ENCODE measurements at regions not wholly inside any gene's neighbourhood (a gene's known extent, or its start where the extent isn't known, plus 50 kb on each side); places are given as distances from the start of the nearest gene placed in this dataset.
"Not testable (repeated sequence)": the region's sequence is repeated elsewhere in the genome, so short reads cannot be mapped to it uniquely, and the experiment has no call there.

GRCh38 chr17:77290759-77291558 is 150.2 kb downstream of the SEC14L1 start:
- DNase-seq (ENCODE audit: low read depth): not testable (repeated sequence)

- no peak for DNase-seq (ENCODE audit: low read depth)
Measured at GRCh38 chr17:77291591-77292386, 151.0 kb downstream of the SEC14L1 start.

GRCh38 chr17:77294761-77295160 is 154.0 kb downstream of the SEC14L1 start:
- no peak for DNase-seq (ENCODE audit: low read depth)

DNA sequence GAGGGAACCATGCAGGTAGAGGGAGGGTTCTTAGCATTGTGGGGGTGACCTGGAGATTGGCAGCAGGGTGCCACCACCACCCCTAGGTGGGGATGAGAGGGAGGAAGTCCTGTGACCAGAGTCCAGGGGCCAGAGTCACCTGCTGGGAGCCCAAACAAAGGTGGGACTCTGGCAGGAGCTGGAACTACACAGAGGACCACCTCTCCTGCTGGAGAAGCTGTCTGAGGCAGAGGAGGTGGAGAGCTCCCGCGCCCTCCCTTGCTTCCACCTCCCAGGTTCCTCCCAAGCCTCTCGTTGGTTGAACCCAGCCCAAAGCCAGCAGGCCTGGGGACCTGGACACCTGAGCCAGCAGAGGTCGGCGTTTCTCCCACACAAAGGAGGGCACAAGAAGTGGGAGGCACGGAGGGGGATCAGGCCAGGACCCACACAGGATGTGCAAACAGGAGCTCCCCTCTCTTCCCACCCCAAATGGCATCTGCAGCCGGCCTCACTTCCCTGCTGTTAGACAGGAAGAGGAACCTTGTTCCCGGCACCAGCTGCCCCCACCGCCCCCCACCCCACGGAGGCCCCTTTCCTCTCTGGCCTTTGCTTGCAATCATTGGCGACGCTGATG is 154.6 kb downstream of the SEC14L1 start:
- no peak for DNase-seq (ENCODE audit: low read depth)

DNA sequence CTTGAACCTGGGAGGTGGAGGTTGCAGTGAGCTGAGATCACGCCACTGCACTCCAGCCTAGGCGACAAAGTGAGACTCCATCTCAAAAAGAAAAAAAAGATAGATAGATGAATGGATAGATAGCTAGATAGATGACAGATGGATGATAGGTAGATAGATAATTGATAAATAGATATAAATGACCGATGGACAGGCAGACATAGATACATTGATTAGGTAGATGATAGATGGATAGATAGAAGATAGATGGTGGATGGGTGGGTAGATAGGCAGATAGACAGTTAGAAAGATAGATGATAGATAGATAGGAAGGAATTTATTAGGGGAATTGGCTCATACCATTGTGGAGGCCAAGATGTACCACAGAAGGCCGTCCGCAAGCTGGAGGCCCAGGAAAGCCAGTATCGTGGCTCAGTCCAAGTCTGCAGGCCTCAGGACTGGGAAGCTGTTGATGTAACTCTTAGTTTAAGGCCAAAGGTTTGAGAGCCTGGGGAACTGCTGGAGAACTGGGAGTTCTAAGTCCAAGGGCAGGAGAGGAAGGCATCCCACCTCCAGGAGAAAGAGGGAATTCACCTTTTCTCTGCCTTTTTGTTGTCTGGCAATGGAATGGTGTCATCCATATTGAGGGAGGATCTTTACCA is 156.1 kb downstream of the SEC14L1 start:
- DNase-seq (ENCODE audit: low read depth): no peak

DNA sequence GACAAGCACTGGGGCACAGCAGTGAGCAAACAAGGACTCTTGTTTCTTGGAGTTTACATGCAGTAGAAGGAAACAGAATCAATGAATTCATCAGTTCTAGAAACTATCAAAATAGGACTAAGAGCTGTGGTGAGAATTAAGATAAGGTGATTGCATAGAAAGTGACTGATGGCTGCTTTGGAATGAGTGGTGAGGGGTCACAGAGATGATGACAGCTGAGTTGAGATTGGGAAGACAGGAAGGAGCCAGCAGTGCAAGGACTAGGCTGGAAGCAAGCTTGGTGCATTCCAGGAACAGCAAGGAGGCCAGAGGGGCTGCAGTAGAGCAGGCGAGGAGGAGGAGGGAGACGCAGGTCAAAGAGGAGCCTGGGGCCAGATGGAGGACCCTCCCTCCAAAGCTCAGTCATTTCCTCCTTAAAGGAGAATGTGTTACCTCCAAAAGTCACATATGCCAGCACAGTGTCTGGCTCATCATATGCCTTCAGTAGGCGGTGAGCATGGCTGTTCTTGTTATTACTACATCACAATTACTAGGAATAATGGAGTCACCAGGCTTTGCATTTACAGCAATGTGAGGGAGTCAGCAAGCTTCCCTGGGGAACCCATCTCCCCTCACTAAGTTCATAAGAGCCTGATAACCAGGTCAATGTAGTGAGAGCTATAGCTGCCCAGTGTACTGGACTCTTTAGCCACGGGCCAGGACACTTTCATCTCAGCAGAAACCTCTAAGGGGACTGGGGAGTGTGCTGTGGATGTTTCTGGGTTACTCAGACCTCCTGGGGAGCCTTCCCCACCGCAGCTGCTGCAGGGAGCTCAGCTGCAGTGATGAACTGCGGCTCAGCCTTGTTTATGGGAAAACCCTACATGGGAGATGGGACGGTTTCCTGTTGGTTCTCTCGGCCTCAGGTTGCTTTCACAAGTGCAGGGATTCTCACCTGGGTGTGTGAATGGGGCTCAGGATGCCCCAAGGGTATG is 157.2 kb downstream of the SEC14L1 start:
- DNase-seq (ENCODE audit: low read depth): no peak

- no peak for DNase-seq (ENCODE audit: low read depth)
Measured at GRCh38 chr17:77298811-77299210, 158.0 kb downstream of the SEC14L1 start.

- no peak for DNase-seq (ENCODE audit: low read depth)
Measured at GRCh38 chr17:77299256-77300015, 158.7 kb downstream of the SEC14L1 start.

DNA sequence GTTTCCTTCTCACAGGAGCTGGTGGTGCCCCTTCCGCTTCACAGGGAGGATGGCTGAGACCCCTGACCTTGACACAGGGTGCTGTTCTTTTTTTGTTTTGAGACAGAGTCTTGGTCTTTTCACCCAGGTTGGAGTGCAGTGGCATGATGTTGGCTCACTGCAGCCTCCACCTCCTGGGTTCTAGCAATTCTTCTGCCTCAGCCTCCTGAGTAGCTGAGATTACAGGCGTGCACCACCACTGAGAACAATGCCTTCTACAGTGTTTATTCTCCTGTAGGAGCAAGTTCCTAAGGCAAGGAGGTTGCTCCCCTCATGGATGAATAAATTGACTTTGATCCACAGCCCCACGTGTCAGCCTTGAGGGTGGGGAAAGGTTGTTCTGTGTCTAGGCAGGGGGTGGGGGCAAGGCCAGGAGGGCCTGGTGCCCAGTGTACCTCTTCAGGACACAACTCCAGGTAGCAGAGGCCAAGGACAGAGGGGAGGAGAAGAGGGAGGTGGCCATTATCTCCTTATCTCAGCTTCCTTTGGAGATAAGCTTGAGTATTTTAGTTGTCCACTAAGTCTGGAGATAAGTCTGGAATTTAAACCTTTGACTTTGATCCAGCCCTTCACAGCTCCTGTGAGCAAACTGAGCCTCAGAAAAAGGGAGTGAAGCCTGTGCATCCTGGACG is 159.4 kb downstream of the SEC14L1 start:
- DNase-seq (ENCODE audit: low read depth): no peak

GRCh38 chr17:77301694-77302266 is 161.0 kb downstream of the SEC14L1 start:
- DNase-seq (ENCODE audit: low read depth): no peak

GRCh38 chr17:77302682-77303081 is 161.9 kb downstream of the SEC14L1 start:
- DNase-seq (ENCODE audit: low read depth): no peak

DNA sequence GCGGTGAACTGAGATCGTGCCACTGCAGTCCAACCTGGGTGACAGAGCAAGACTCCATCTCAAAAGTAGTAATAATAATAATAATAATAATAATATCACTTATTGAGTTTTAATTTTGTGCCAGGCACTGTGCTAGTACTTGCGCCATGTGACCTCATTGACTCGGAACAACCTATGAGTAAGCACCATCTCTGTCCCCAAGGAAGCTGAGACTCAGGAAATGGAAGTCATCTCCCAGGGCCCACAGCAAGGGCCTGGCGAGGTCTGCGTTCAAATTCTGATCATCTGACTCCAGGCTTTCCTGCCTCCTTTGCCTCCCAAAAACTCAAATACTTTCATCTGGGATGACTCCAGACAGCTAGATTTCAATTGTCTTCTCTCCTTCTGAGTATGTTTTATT is 162.9 kb downstream of the SEC14L1 start:
- no peak for DNase-seq (ENCODE audit: low read depth)

DNA sequence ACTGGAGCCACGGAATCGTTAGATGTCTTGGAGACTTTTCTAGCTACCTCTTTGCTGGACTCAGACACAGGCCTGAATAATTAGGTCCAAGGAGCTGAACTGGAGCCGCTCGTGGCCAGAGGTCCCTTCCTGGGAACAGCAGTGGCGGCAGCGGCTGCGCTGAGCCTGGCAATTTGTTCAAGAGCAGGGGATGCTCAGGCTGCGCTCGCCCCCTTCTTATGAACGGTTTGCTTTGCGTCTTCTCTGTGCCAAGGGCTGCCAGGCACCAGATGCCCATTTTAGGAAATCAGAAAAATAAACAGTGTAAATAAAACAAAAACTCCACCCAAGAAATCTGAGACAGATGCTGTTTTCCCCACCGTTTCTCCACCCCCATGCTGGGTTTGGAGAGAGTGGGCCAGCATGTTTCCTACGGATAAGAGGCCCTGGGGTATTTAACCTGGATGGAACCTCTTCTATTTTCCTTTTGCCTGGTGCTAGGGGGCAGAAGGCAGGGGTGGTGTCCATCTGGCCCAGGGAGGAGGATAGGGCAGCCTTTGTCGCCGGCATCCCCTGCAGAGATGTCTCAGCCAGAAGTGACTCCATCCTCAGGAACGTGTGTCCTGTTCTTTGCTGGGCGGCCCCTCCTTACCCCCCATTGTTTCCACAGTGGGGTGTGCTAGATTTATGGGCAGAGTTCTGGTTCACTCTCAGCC is 163.4 kb downstream of the SEC14L1 start:
- no peak for DNase-seq (ENCODE audit: low read depth)

DNA sequence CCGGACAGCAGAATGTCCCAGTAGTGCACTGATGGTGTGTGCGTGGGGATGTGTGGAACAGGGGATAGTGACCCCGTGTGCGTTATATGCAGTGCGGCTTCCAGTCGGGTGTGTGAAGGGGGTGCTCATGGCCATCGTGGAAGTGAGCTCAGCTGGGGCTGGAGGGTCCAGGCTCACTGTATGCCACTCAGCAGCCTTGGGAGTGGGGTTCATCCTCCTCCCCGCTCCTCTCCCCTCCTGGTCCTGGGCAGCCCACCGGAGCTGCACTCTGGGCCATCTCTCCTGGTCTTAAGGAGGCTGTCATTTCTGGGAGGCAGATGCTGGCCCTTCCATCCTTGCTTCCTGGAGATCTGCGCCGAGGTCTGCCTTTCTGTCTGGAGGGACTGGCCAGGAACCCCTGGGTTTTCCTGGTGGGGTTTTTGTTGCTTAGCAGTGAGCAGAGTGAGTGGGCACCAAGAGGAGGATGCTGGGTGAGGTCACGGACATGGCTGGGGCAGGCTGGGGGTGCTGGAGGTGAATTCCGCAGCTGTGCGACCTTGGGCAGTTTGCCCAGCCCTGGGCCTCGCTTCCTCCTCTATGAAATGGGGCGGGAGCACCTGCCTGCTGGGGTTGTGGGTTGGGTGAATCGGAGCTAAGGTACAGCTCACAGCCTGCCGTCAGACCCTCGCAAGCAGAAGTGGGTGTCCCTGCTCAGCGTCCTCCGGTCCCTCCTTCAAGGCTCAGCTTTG is 164.1 kb downstream of the SEC14L1 start:
- no peak for DNase-seq (ENCODE audit: low read depth)

- no peak for DNase-seq (ENCODE audit: low read depth)
Measured at GRCh38 chr17:77306048-77306789, 165.4 kb downstream of the SEC14L1 start.

- no peak for DNase-seq (ENCODE audit: low read depth)
Measured at GRCh38 chr17:77306790-77307478, 166.2 kb downstream of the SEC14L1 start.

Measured in activated T-cell treated with anti-CD3 and anti-CD28 coated beads for 48 hours (primary cell).